SK-N-SH (cell line): ENCODE measurements at regions not wholly inside any gene's neighbourhood (a gene's known extent, or its start where the extent isn't known, plus 50 kb on each side); places are given as distances from the start of the nearest gene placed in this dataset.

Experiments used
- CTCF ChIA-PET: fragments of 300-600, 350-600 bp; formaldehyde crosslinking; extraction: SDS; loops from one replicate; lab custom pipeline; 2021; lab: Yijun Ruan, JAX
- POLR2A ChIA-PET: fragments of 350-600 bp; sonication (Branson Sonifier 250); formaldehyde crosslinking; extraction: SDS; loops from one replicate; lab custom pipeline; 2020; ENCODE audit warnings: antibody characterized with exemption, inconsistent platforms; lab: Yijun Ruan, JAX
- DNase-seq: peaks from one replicate; pipeline ENCODE4 v3.0.0; 2012
- H2AFZ ChIP-seq: fragments of 200-600 bp; sonication (generic); 2 replicates; pipeline ENCODE4 v1.8.1; 2016; ENCODE audit warnings: antibody characterized with exemption, mild to moderate bottlenecking, low read depth
- H3F3A ChIP-seq: fragments of 200-600 bp; sonication (generic); replicated peaks from 2 replicates; pipeline ENCODE3; 2016; ENCODE audit warnings: antibody characterized with exemption, mild to moderate bottlenecking; ENCODE audit not compliant: insufficient read depth
- H3K27ac ChIP-seq, 2 experiments: fragments of 200-500 bp in 1 of 2; fragments of 200-600 bp in 1 of 2; sonication (Bioruptor generic) in 1 of 2; sonication (generic), shearing (Covaris generic) in 1 of 2; 2 replicates each; pipeline versions ENCODE4 v1.5.1 to v1.6.1; 2014 to 2016; ENCODE audit warnings: low read depth in 2 of 2, inconsistent platforms in 1 of 2, low read length in 1 of 2, mild to moderate bottlenecking in 1 of 2, mixed read lengths in 1 of 2
- H3K27me3 ChIP-seq: fragments of 200-600 bp; sonication (generic), shearing (Covaris generic); 2 replicates; pipeline ENCODE4 v1.6.1; 2016; ENCODE audit warnings: mixed run types; ENCODE audit not compliant: insufficient read depth
- H3K36me3 ChIP-seq, 2 experiments: fragments of 200-500 bp in 1 of 2; fragments of 200-600 bp in 1 of 2; sonication (Bioruptor generic) in 1 of 2; sonication (generic) in 1 of 2; replicated peaks in 1 of 2; 2 replicates each; pipeline versions ENCODE3 to v1.5.1; 2014 to 2016; ENCODE audit warnings: low read length in 1 of 2, mild to moderate bottlenecking in 1 of 2; ENCODE audit not compliant: insufficient read depth in 2 of 2, control insufficient read depth in 1 of 2
- H3K4me1 ChIP-seq, 2 experiments: fragments of 200-500 bp in 1 of 2; fragments of 200-600 bp in 1 of 2; sonication (Bioruptor generic) in 1 of 2; sonication (generic), shearing (Covaris generic) in 1 of 2; 2 replicates each; pipeline versions ENCODE4 v1.5.1 to v1.6.1; 2014 to 2016; ENCODE audit warnings: low read depth in 1 of 2, low read length in 1 of 2, mixed run types in 1 of 2; ENCODE audit not compliant: insufficient read depth in 2 of 2, control insufficient read depth in 1 of 2
- H3K4me2 ChIP-seq: fragments of 200-600 bp; sonication (generic), shearing (Covaris generic); 2 replicates; pipeline ENCODE4 v1.6.1; 2017; ENCODE audit warnings: mixed run types
- H3K4me3 ChIP-seq, 2 experiments: fragments of 200-500 bp in 1 of 2; fragments of 200-600 bp in 1 of 2; sonication (Bioruptor generic) in 1 of 2; sonication (generic), shearing (Covaris generic) in 1 of 2; 2 replicates each; pipeline versions ENCODE4 v1.5.1 to v1.8.1; 2014 to 2016; ENCODE audit warnings: low read depth in 2 of 2, inconsistent platforms in 1 of 2, low read length in 1 of 2, mild to moderate bottlenecking in 1 of 2, mixed read lengths in 1 of 2, moderate library complexity in 1 of 2
- H3K79me2 ChIP-seq: fragments of 200-600 bp; sonication (generic); 2 replicates; pipeline ENCODE4 v1.8.1; 2017; ENCODE audit warnings: mild to moderate bottlenecking; ENCODE audit not compliant: insufficient read depth
- H3K9ac ChIP-seq: fragments of 200-600 bp; sonication (generic); 2 replicates; pipeline ENCODE4 v1.6.1; 2017; ENCODE audit warnings: mixed run types
- H3K9me2 ChIP-seq: fragments of 200-600 bp; sonication (generic); 2 replicates; pipeline ENCODE4 v1.6.1; 2017; ENCODE audit warnings: mixed run types
- H3K9me3 ChIP-seq: fragments of 200-600 bp; sonication (generic); 2 replicates; pipeline ENCODE4 v1.6.1; 2017; ENCODE audit warnings: mixed run types, mild to moderate bottlenecking, moderate library complexity
- H4K20me1 ChIP-seq: fragments of 200-600 bp; sonication (generic); 2 replicates; pipeline ENCODE4 v1.6.1; 2017; ENCODE audit warnings: mild to moderate bottlenecking, mixed run types; ENCODE audit not compliant: insufficient read depth
- CHD2 ChIP-seq: fragments of 150-350 bp; IDR thresholded peaks from 2 replicates; pipeline ENCODE4 v1.6.1; 2018; ENCODE audit warnings: low read length; ENCODE audit not compliant: partially characterized antibody
- CTCF ChIP-seq: fragments of 200-600 bp; sonication (generic); IDR thresholded peaks from 2 replicates; pipeline ENCODE4 v1.6.1; 2017; ENCODE audit warnings: antibody characterized with exemption, mild to moderate bottlenecking, moderate library complexity
- FOXJ3 ChIP-seq: sonication (generic); formaldehyde crosslinking; IDR thresholded peaks from 2 replicates; pipeline ENCODE4 v1.5.1; 2020; ENCODE audit warnings: mild to moderate bottlenecking, missing genetic modification reagents
- FOXM1 ChIP-seq: IDR thresholded peaks from 2 replicates; pipeline ENCODE4 v1.4.0; 2012; ENCODE audit warnings: low read depth, mild to moderate bottlenecking
- MEF2A ChIP-seq: IDR thresholded peaks from 2 replicates; pipeline ENCODE4 v1.4.0; 2012; ENCODE audit warnings: low read depth, borderline replicate concordance
- MXI1 ChIP-seq: IDR thresholded peaks from 2 replicates; pipeline ENCODE4 v1.6.1; 2012; ENCODE audit warnings: mild to moderate bottlenecking, low read depth, low read length, improper control_type of control experiment
- NFIC ChIP-seq: IDR thresholded peaks from 2 replicates; pipeline ENCODE4 v1.4.0; 2012; ENCODE audit warnings: borderline replicate concordance
- NRF1 ChIP-seq: IDR thresholded peaks from 2 replicates; pipeline ENCODE4 v1.6.1; 2012; ENCODE audit warnings: low read depth, mild to moderate bottlenecking, low read length
- RAD21 ChIP-seq: IDR thresholded peaks from 2 replicates; pipeline ENCODE4 v1.6.1; 2012; ENCODE audit warnings: mild to moderate bottlenecking, low read length
- RCOR1 ChIP-seq: fragments of 150-350 bp; IDR thresholded peaks from 2 replicates; pipeline ENCODE4 v1.6.1; 2017; ENCODE audit warnings: antibody characterized with exemption, low read length
- RFX5 ChIP-seq: IDR thresholded peaks from 2 replicates; pipeline ENCODE4 v1.6.1; 2012; ENCODE audit warnings: mild to moderate bottlenecking, improper control_type of control experiment, low read length
- RXRA ChIP-seq: IDR thresholded peaks from 2 replicates; pipeline ENCODE4 v1.4.0; 2012; ENCODE audit warnings: low read depth, mild to moderate bottlenecking, borderline replicate concordance
- SMC3 ChIP-seq: IDR thresholded peaks from 2 replicates; pipeline ENCODE4 v1.6.1; 2012; ENCODE audit warnings: low read depth, low read length, improper control_type of control experiment
- TEAD4 ChIP-seq: IDR thresholded peaks from 2 replicates; pipeline ENCODE4 v1.4.0; 2012; ENCODE audit warnings: mild to moderate bottlenecking, borderline replicate concordance; ENCODE audit not compliant: insufficient read depth
- YY1 ChIP-seq: IDR thresholded peaks from 2 replicates; pipeline ENCODE4 v1.4.0; 2012; ENCODE audit warnings: low read depth, mild to moderate bottlenecking
- ZBTB33 ChIP-seq: IDR thresholded peaks from 2 replicates; pipeline ENCODE4 v1.4.0; 2012; ENCODE audit warnings: low read depth, borderline replicate concordance
- WGBS: methylation state at CpG from one replicate; pipeline ENCODE4 v1.1.6; 2017; ENCODE audit warnings: low lambda C conversion rate; 5-methylcytosine and 5-hydroxymethylcytosine counted together
- TF ChIP-seq, protein P1 (sequence below): IDR thresholded peaks from 2 replicates; pipeline ENCODE4 v1.4.0; 2012; ENCODE audit warnings: low read depth, borderline replicate concordance

GRCh38 chr18:40404284-40404683, 1550.8 kb upstream of the PIK3C3 start:
- Histone ChIP-seq H3K9me2 (no peaks in the 10 kb centered on the region), H2AFZ (no peak overlapping the region), H3F3A (no peaks in the 10 kb centered on the region), H3K9me3 (no peaks in the 10 kb centered on the region), H3K9ac (no peak overlapping the region), H3K4me3 (no peak overlapping the region), H3K36me3 (no peaks in the 10 kb centered on the region), H3K4me2 (no peak overlapping the region), H3K27ac (no peak overlapping the region), H3K79me2 (no peaks in the 10 kb centered on the region), H3K4me1 (no peaks in the 10 kb centered on the region; a peak in 1 of 4 replicates), H3K27me3 (no peaks in the 10 kb centered on the region), H4K20me1 (no peaks in the 10 kb centered on the region)
- ChIA-PET POLR2A (no interaction called here), CTCF (interaction anchor here (1.0 kb wide), 1 partner anchor 19 kb away, joined by 3 read pairs; no protein-coding TSS in a partner anchor)
- no peak for TF ChIP-seq CTCF
- TF ChIP-seq RFX5: no peak
- TF ChIP-seq SMC3: no peak
- no peak for TF ChIP-seq ZBTB33
- TF ChIP-seq MXI1: no peak
- no peak for TF ChIP-seq CHD2
- TF ChIP-seq, protein P1, sequence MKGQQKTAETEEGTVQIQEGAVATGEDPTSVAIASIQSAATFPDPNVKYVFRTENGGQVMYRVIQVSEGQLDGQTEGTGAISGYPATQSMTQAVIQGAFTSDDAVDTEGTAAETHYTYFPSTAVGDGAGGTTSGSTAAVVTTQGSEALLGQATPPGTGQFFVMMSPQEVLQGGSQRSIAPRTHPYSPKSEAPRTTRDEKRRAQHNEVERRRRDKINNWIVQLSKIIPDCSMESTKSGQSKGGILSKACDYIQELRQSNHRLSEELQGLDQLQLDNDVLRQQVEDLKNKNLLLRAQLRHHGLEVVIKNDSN: no peak
- no peak for TF ChIP-seq YY1
- TF ChIP-seq NFIC: no peak
- TF ChIP-seq TEAD4: no peak
- no peak for TF ChIP-seq RAD21
- TF ChIP-seq NRF1: no peak
- no peak for TF ChIP-seq FOXJ3 (CRISPR knock-in tag)
- TF ChIP-seq FOXM1: no peak
- TF ChIP-seq RXRA: no peak
- TF ChIP-seq RCOR1: no peak
- no peak for TF ChIP-seq MEF2A
- WGBS: 20% methylated on average over 1 of the region's 1 CpG
- no peak for DNase-seq
